Mammary epithelial cell (primary cell): ENCODE measurements at regions not wholly inside any gene's neighbourhood (a gene's known extent, or its start where the extent isn't known, plus 50 kb on each side); places are given as distances from the start of the nearest gene placed in this dataset.

Experiments
- EZH2 ChIP-seq: IDR thresholded peaks from 2 replicates; pipeline ENCODE4 v1.6.1; 2012; ENCODE audit warnings: low read length, inconsistent platforms, borderline replicate concordance
- TF ChIP-seq, protein P1 (sequence below), 2 donors: IDR thresholded peaks in 1 of 2; conservative IDR thresholded peaks in 1 of 2; 2 replicates each; pipeline ENCODE4 v1.5.1; 2011 to 2012; ENCODE audit warnings: inconsistent platforms in 2 of 2, low read length in 2 of 2, mild to moderate bottlenecking in 2 of 2, control low read depth in 1 of 2, low read depth in 1 of 2; ENCODE audit not compliant: insufficient read depth in 1 of 2; ENCODE audit errors: extremely low read depth in 1 of 2

DNA sequence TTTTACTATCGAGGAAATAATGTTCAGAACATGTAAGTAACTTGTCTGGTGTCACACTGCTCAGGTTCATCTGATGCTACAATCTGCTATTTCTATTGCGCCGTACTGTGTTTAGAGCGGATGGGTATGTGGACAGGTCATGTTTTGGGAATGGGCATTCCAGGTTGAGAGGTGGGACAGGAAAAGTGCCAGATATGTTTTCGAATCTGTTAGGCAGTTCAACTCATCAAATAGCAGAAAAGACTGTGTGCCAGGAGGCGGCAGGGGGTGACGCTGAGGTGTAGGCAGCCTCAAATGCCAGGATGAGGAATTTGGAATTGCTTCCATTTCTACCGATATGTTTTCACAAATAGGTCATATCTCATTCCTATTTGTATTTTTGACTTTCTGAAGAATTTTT lies 123.8 kb downstream of the HRH4 start:
- no peak for TF ChIP-seq EZH2
- TF ChIP-seq, protein P1, sequence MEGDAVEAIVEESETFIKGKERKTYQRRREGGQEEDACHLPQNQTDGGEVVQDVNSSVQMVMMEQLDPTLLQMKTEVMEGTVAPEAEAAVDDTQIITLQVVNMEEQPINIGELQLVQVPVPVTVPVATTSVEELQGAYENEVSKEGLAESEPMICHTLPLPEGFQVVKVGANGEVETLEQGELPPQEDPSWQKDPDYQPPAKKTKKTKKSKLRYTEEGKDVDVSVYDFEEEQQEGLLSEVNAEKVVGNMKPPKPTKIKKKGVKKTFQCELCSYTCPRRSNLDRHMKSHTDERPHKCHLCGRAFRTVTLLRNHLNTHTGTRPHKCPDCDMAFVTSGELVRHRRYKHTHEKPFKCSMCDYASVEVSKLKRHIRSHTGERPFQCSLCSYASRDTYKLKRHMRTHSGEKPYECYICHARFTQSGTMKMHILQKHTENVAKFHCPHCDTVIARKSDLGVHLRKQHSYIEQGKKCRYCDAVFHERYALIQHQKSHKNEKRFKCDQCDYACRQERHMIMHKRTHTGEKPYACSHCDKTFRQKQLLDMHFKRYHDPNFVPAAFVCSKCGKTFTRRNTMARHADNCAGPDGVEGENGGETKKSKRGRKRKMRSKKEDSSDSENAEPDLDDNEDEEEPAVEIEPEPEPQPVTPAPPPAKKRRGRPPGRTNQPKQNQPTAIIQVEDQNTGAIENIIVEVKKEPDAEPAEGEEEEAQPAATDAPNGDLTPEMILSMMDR (conservative IDR thresholded peaks at IDR 0.05 in 1 of 2, IDR thresholded peaks at IDR 0.05 in 1 of 2; ENCODE audit: extremely low read depth in 1 of 2, insufficient read depth in 1 of 2, low read depth in 1 of 2, low read length in 2 of 2), result no peak
